ENCODE measurements at regions not wholly inside any gene's neighbourhood (a gene's known extent, or its start where the extent isn't known, plus 50 kb on each side); places are given as distances from the start of the nearest gene placed in this dataset.

DNA sequence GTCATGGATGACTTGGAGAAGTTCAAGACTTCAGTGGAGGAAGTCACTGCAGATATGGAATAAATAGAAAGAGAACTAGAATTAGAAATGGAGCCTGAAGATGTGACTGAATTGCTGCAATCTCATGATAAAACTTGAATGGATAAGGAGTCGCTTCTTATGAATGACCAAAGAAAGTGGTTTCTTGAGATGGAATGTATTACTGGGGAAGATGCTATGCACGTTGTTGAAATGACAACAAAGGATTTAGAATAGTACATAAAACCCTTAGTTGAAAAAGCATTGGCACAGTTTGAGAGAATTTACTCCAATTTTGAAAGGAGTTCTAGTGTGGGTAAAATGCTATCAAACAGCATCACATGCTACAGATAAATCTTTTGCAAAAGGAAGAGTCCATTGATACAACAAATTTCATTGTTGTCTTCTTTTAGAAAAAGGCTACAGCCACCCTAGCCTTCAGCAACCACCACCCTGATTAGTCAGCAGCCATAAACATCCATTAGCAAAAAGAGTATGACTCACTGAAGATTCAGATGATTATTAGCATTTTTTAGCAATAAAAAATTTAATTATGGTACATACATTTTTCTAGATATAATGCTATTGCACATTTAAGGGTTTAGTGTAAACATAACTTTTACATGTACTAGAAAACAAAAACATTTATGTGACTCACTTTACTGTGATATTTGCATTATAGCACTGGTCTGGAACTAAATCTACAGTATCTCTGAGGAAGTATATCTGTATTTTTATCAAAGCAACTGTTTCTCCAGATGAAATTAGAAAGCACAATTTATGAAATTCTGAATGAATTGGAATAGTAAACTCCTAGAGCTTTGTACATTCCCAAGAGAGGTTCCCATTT lies 110.5 kb upstream of the TACR1 start:
- H4K12ac ChIP-seq (ENCODE audit: low read depth, low read length) = no peak overlapping the region
- no peaks in the 10 kb centered on the region for H3K9me3 ChIP-seq (ENCODE audit: insufficient read depth, low read depth, low read length)
- no peak overlapping the region for H3K27ac ChIP-seq (ENCODE audit: low read depth, low read length)
- WGBS (ENCODE audit: extremely low coverage, insufficient coverage, insufficient read length) = no CpG with 5 or more reads among the region's 2 CpGs
- H4K91ac ChIP-seq (ENCODE audit: low read depth, low read length) = no peak overlapping the region
- no peak overlapping the region for H4K8ac ChIP-seq (ENCODE audit: low read depth, low read length)
- no peaks in the 10 kb centered on the region for H3K36me3 ChIP-seq (ENCODE audit: control insufficient read depth in 1 of 2, insufficient read depth in 2 of 2, low read length in 2 of 2)
- no peak overlapping the region for H3K4me2 ChIP-seq (ENCODE audit: low read length)
- H3K14ac ChIP-seq (ENCODE audit: low read length) = no peak overlapping the region
- H2AFZ ChIP-seq (ENCODE audit: insufficient read depth, low read length, poor library complexity) = no peak overlapping the region
- no peak overlapping the region for H3K4ac ChIP-seq (ENCODE audit: low read depth, low read length)
- H2BK5ac ChIP-seq (ENCODE audit: low read depth, low read length, poor library complexity) = no peak overlapping the region
- H3K23ac ChIP-seq (ENCODE audit: low read length) = no peak overlapping the region
- no peaks in the 10 kb centered on the region for H3K79me1 ChIP-seq (ENCODE audit: low read length)
- H3K79me2 ChIP-seq (ENCODE audit: control insufficient read depth, insufficient read depth, low read length, poor library complexity) = no peaks in the 10 kb centered on the region
- no peaks in the 10 kb centered on the region for H3K4me1 ChIP-seq (ENCODE audit: control insufficient read depth in 1 of 2, insufficient read depth in 2 of 2, low read length in 2 of 2)
- H3K9ac ChIP-seq (ENCODE audit: low read length) = no peak overlapping the region
- H2AK5ac ChIP-seq (ENCODE audit: low read length) = no peak overlapping the region
- H2BK120ac ChIP-seq (ENCODE audit: insufficient read depth, low read length, poor library complexity) = no peak overlapping the region
- no peak overlapping the region for H3K18ac ChIP-seq (ENCODE audit: low read length)
- H3K4me3 ChIP-seq (ENCODE audit: low read depth, low read length) = no peak overlapping the region
- peak; percentile 8 to 60 for DNase-seq
- no peak overlapping the region for H2BK12ac ChIP-seq (ENCODE audit: low read length)
- no peaks in the 10 kb centered on the region for H3K27me3 ChIP-seq (ENCODE audit: insufficient read depth, low read length)

DNA sequence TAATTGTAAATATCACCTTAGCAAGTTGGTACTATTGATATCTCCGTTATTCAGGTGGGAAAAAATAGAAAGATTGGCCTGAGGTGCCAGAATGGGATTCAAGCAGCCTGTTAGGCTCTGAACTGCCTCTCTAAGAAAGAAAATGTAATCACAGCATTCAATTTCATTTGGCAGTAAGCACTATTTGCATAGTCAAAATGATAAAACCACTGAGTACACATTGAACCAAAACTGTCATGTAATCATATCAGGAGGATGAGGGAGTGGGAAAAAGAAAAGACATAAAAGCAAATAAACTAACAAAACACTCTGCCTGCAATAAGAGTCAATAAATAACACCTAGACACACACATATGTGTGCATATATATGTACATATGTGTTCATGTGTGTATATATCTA lies 103.9 kb upstream of the TACR1 start:
- H3K27me3 ChIP-seq (ENCODE audit: insufficient read depth, low read length) = no peaks in the 10 kb centered on the region
- no peak overlapping the region for H3K27ac ChIP-seq (ENCODE audit: low read depth, low read length)
- H3K79me2 ChIP-seq (ENCODE audit: control insufficient read depth, insufficient read depth, low read length, poor library complexity) = no peaks in the 10 kb centered on the region
- no peak overlapping the region for H3K23ac ChIP-seq (ENCODE audit: low read length)
- H4K8ac ChIP-seq (ENCODE audit: low read depth, low read length) = no peak overlapping the region
- H3K9me3 ChIP-seq (ENCODE audit: insufficient read depth, low read depth, low read length) = no peaks in the 10 kb centered on the region
- no peak overlapping the region for H4K91ac ChIP-seq (ENCODE audit: low read depth, low read length)
- H2AK5ac ChIP-seq (ENCODE audit: low read length) = no peak overlapping the region
- H3K14ac ChIP-seq (ENCODE audit: low read length) = no peak overlapping the region
- H3K79me1 ChIP-seq (ENCODE audit: low read length) = no peaks in the 10 kb centered on the region
- no peaks in the 10 kb centered on the region for H3K4me1 ChIP-seq (ENCODE audit: control insufficient read depth in 1 of 2, insufficient read depth in 2 of 2, low read length in 2 of 2)
- H3K4me3 ChIP-seq (ENCODE audit: low read depth, low read length) = no peak overlapping the region
- H2BK12ac ChIP-seq (ENCODE audit: low read length) = no peak overlapping the region
- WGBS (ENCODE audit: extremely low coverage, insufficient coverage, insufficient read length) = no CpG with 5 or more reads among the region's 1 CpG
- H3K18ac ChIP-seq (ENCODE audit: low read length) = no peak overlapping the region
- no peak overlapping the region for H2BK5ac ChIP-seq (ENCODE audit: low read depth, low read length, poor library complexity)
- H3K4ac ChIP-seq (ENCODE audit: low read depth, low read length) = no peak overlapping the region
- DNase-seq = no peak
- H2AFZ ChIP-seq (ENCODE audit: insufficient read depth, low read length, poor library complexity) = no peak overlapping the region
- H3K9ac ChIP-seq (ENCODE audit: low read length) = no peak overlapping the region
- H2BK120ac ChIP-seq (ENCODE audit: insufficient read depth, low read length, poor library complexity) = no peak overlapping the region
- no peaks in the 10 kb centered on the region for H3K36me3 ChIP-seq (ENCODE audit: control insufficient read depth in 1 of 2, insufficient read depth in 2 of 2, low read length in 2 of 2)
- H3K4me2 ChIP-seq (ENCODE audit: low read length) = no peak overlapping the region
- no peak overlapping the region for H4K12ac ChIP-seq (ENCODE audit: low read depth, low read length)

DNA sequence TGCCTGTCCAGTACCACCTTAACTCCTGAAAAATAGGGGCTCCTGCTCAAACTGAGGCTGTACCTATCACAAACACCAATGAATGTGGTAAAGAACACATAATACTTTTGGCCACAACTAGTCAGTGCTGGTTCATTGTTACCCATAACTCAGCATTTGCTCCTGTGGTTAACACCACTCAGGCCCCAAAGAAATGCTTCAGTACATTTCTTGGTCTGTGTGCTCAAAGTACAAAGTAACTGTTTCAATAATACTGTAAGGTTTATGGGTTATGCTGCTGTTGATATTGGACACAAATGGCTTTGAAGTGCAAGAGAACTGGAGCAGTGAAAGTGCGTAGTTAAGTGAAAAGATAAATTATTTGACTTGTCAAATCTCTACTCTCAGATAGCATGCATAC lies 95.0 kb upstream of the TACR1 start:
- peaks cover 2% of the 10 kb centered on the region for H3K79me1 ChIP-seq (ENCODE audit: low read length)
- H3K4ac ChIP-seq (ENCODE audit: low read depth, low read length) = no peak overlapping the region
- H2BK120ac ChIP-seq (ENCODE audit: insufficient read depth, low read length, poor library complexity) = no peak overlapping the region
- no peak overlapping the region for H3K4me2 ChIP-seq (ENCODE audit: low read length)
- H4K8ac ChIP-seq (ENCODE audit: low read depth, low read length) = no peak overlapping the region
- no peak overlapping the region for H2AK5ac ChIP-seq (ENCODE audit: low read length)
- no peak overlapping the region for H2BK12ac ChIP-seq (ENCODE audit: low read length)
- H3K14ac ChIP-seq (ENCODE audit: low read length) = no peak overlapping the region
- peaks cover 2 to 6% of the 10 kb centered on the region in 2 experiments for H3K4me1 ChIP-seq (ENCODE audit: control insufficient read depth in 1 of 2, insufficient read depth in 2 of 2, low read length in 2 of 2)
- H3K36me3 ChIP-seq (ENCODE audit: control insufficient read depth in 1 of 2, insufficient read depth in 2 of 2, low read length in 2 of 2) = no peaks in the 10 kb centered on the region
- no peak overlapping the region for H3K27ac ChIP-seq (ENCODE audit: low read depth, low read length)
- H4K91ac ChIP-seq (ENCODE audit: low read depth, low read length) = no peak overlapping the region
- H2AFZ ChIP-seq (ENCODE audit: insufficient read depth, low read length, poor library complexity) = no peak overlapping the region
- H3K18ac ChIP-seq (ENCODE audit: low read length) = no peak overlapping the region
- H3K9ac ChIP-seq (ENCODE audit: low read length) = no peak overlapping the region
- no peak overlapping the region for H2BK5ac ChIP-seq (ENCODE audit: low read depth, low read length, poor library complexity)
- H4K12ac ChIP-seq (ENCODE audit: low read depth, low read length) = no peak overlapping the region
- no peaks in the 10 kb centered on the region for H3K79me2 ChIP-seq (ENCODE audit: control insufficient read depth, insufficient read depth, low read length, poor library complexity)
- no peaks in the 10 kb centered on the region for H3K9me3 ChIP-seq (ENCODE audit: insufficient read depth, low read depth, low read length)
- H3K4me3 ChIP-seq (ENCODE audit: low read depth, low read length) = no peak overlapping the region
- no peak overlapping the region for H3K23ac ChIP-seq (ENCODE audit: low read length)
- no peaks in the 10 kb centered on the region for H3K27me3 ChIP-seq (ENCODE audit: insufficient read depth, low read length)
- DNase-seq = no peak
- no CpG with 5 or more reads among the region's 1 CpG for whole genome bisulfite sequencing (ENCODE audit: extremely low coverage, insufficient coverage, insufficient read length)

- Histone ChIP-seq H3K79me2 (ENCODE audit: control insufficient read depth, insufficient read depth, low read length, poor library complexity) (no peaks in the 10 kb centered on the region), H3K23ac (ENCODE audit: low read length) (no peak overlapping the region), H3K4ac (ENCODE audit: low read depth, low read length) (no peak overlapping the region), H2BK5ac (ENCODE audit: low read depth, low read length, poor library complexity) (no peak overlapping the region), H3K4me2 (ENCODE audit: low read length) (no peak overlapping the region), H2AFZ (ENCODE audit: insufficient read depth, low read length, poor library complexity) (no peak overlapping the region), H4K91ac (ENCODE audit: low read depth, low read length) (no peak overlapping the region), H2BK120ac (ENCODE audit: insufficient read depth, low read length, poor library complexity) (no peak overlapping the region), H2AK5ac (ENCODE audit: low read length) (no peak overlapping the region), H3K27me3 (ENCODE audit: insufficient read depth, low read length) (no peaks in the 10 kb centered on the region), H3K14ac (ENCODE audit: low read length) (no peak overlapping the region), H3K9ac (ENCODE audit: low read length) (no peak overlapping the region), H3K18ac (ENCODE audit: low read length) (no peak overlapping the region), H3K4me1 (ENCODE audit: control insufficient read depth in 1 of 2, insufficient read depth in 2 of 2, low read length in 2 of 2) (peaks cover 4 to 11% of the 10 kb centered on the region in 2 experiments), H3K9me3 (ENCODE audit: insufficient read depth, low read depth, low read length) (no peaks in the 10 kb centered on the region), H3K79me1 (ENCODE audit: low read length) (peaks cover 6% of the 10 kb centered on the region), H3K36me3 (ENCODE audit: control insufficient read depth in 1 of 2, insufficient read depth in 2 of 2, low read length in 2 of 2) (no peaks in the 10 kb centered on the region), H4K8ac (ENCODE audit: low read depth, low read length) (no peak overlapping the region), H4K12ac (ENCODE audit: low read depth, low read length) (no peak overlapping the region), H2BK12ac (ENCODE audit: low read length) (no peak overlapping the region), H3K27ac (ENCODE audit: low read depth, low read length) (no peak overlapping the region), H3K4me3 (ENCODE audit: low read depth, low read length) (no peak overlapping the region)
- WGBS (ENCODE audit: extremely low coverage, insufficient coverage, insufficient read length) = no CpG with 5 or more reads among the region's 1 CpG
- DNase-seq = peak in 1 of 2 donors; percentile 21
These were observed 93.5 kb upstream of the TACR1 start for GRCh38 chr2:75292826-75293225.

All from trophoblast cell (in vitro differentiated cells and primary cell).